Esophagus squamous epithelium (tissue), 5 donors: ENCODE measurements at regions not wholly inside any gene's neighbourhood (a gene's known extent, or its start where the extent isn't known, plus 50 kb on each side); places are given as distances from the start of the nearest gene placed in this dataset.

Experiments
- DNase-seq: peaks from one replicate; lab custom pipeline; 2025; lab: John Stamatoyannopoulos, UW
- H3K27ac ChIP-seq, 4 donors: fragments of 200-600 bp; sonication (generic); one replicate each; pipeline ENCODE4 v1.5.1; 2016 to 2019; ENCODE audit warnings: mild to moderate bottlenecking in 1 of 4
- H3K27me3 ChIP-seq, 4 donors: fragments of 200-600 bp; sonication (generic); 1 replicate in 3 of 4; 2 replicates in 1 of 4; pipeline versions ENCODE4 v1.5.1 to v1.6.0; 2017 to 2021; ENCODE audit warnings: antibody characterized with exemption in 1 of 4
- H3K36me3 ChIP-seq, 3 donors: fragments of 200-600 bp; sonication (generic); one replicate each; pipeline ENCODE4 v1.5.1; 2016 to 2019
- H3K4me1 ChIP-seq, 3 donors: fragments of 200-600 bp; sonication (generic); one replicate each; pipeline ENCODE4 v1.5.1; 2017 to 2019
- H3K4me3 ChIP-seq, 4 donors: fragments of 200-600 bp; sonication (generic); 1 replicate in 3 of 4; 2 replicates in 1 of 4; pipeline ENCODE4 v1.5.1; 2016 to 2019; ENCODE audit warnings: mild to moderate bottlenecking in 2 of 4, moderate library complexity in 1 of 4
- H3K9me3 ChIP-seq, 3 donors: fragments of 200-600 bp; sonication (generic); one replicate each; pipeline ENCODE4 v1.5.1; 2016 to 2019
- CTCF ChIP-seq, 6 experiments: fragments of 450-650 bp in 4 of 6; fragments of 200-600 bp in 2 of 6; sonication (generic) in 2 of 6; IDR thresholded peaks; one replicate each; pipeline ENCODE4 v1.5.1; 2016 to 2019; ENCODE audit warnings: antibody characterized with exemption in 6 of 6, mild to moderate bottlenecking in 4 of 6, moderate library complexity in 4 of 6
- POLR2A ChIP-seq, 4 donors: fragments of 450-650 bp; IDR thresholded peaks; one replicate each; pipeline ENCODE4 v1.6.1; 2017; ENCODE audit warnings: antibody characterized with exemption in 4 of 4, mild to moderate bottlenecking in 4 of 4, moderate library complexity in 3 of 4
- WGBS, 2 donors: methylation state at CpG; one replicate each; pipeline ENCODE4 v1.1.5; 2018; 5-methylcytosine and 5-hydroxymethylcytosine counted together
- intact Hi-C: fragments of 100-400 bp; cut with DNase I; formaldehyde crosslinking; loops from one replicate; pipeline ENCODE4 v1.15.0; 2022
- donor health status: DM: yes; HTN: yes; CAD: no.

- Histone ChIP-seq H3K4me1 (peaks cover 38 to 76% (median 42%) of the 10 kb centered on the region in 3 donors), H3K4me3 (no peak overlapping the region), H3K36me3 (no peaks in the 10 kb centered on the region), H3K9me3 (no peaks in the 10 kb centered on the region), H3K27me3 (no peaks in the 10 kb centered on the region), H3K27ac (peak overlapping the region; percentile 70 to 89 (median 78))
- intact Hi-C loops: no loop called here
- no peak for DNase-seq
- 30 to 54% methylated on average over 7 to 18 of the region's 25 CpGs for WGBS, 2 donors
- TF ChIP-seq CTCF (IDR thresholded peaks at IDR 0.05) (no peak), POLR2A (IDR thresholded peaks at IDR 0.05) (no peak)
These were observed 214.1 kb downstream of the SEC14L1 start for GRCh38 chr17:77354670-77355455.

GRCh38 chr17:77356109-77356689, 215.4 kb downstream of the SEC14L1 start:
- intact Hi-C loops: no loop called here
- Histone ChIP-seq H3K27me3 (no peaks in the 10 kb centered on the region), H3K36me3 (no peaks in the 10 kb centered on the region), H3K9me3 (no peaks in the 10 kb centered on the region), H3K4me1 (peaks cover 24 to 63% (median 29%) of the 10 kb centered on the region in 3 donors), H3K27ac (peak overlapping the region; percentile 62 to 79 (median 72)), H3K4me3 (no peak overlapping the region)
- TF ChIP-seq POLR2A (IDR thresholded peaks at IDR 0.05) (no peak), CTCF (IDR thresholded peaks at IDR 0.05) (no peak)
- no peak for DNase-seq
- 37 to 45% methylated on average over 4 to 6 of the region's 15 CpGs for WGBS, 2 donors

GRCh38 chr17:77356690-77357201, 216.0 kb downstream of the SEC14L1 start:
- Histone ChIP-seq H3K4me3 (no peak overlapping the region), H3K9me3 (no peaks in the 10 kb centered on the region), H3K4me1 (peaks cover 19 to 58% (median 23%) of the 10 kb centered on the region in 3 donors), H3K27ac (peak overlapping the region in 3 of 4 donors; percentile 29 to 76 (median 48)), H3K27me3 (no peaks in the 10 kb centered on the region), H3K36me3 (no peaks in the 10 kb centered on the region)
- 68 to 76% methylated on average over 3 to 5 of the region's 8 CpGs for WGBS, 2 donors
- no peak for DNase-seq
- TF ChIP-seq CTCF (IDR thresholded peaks at IDR 0.05): no peak
- intact Hi-C loops: no loop called here

- Histone ChIP-seq H3K27me3 (no peaks in the 10 kb centered on the region), H3K36me3 (no peaks in the 10 kb centered on the region), H3K4me1 (peaks cover 25 to 58% (median 27%) of the 10 kb centered on the region in 3 donors), H3K4me3 (no peak overlapping the region), H3K27ac (no peak overlapping the region), H3K9me3 (no peaks in the 10 kb centered on the region)
- TF ChIP-seq CTCF (IDR thresholded peaks at IDR 0.05) (no peak), POLR2A (IDR thresholded peaks at IDR 0.05) (no peak)
- 84 to 91% methylated on average over 3 to 7 of the region's 7 CpGs for WGBS, 2 donors
- intact Hi-C loops: no loop called here
- no peak for DNase-seq
These were observed 218.0 kb downstream of the SEC14L1 start for GRCh38 chr17:77358801-77359200.

GRCh38 chr17:77359236-77359635, 218.5 kb downstream of the SEC14L1 start:
- no peak for DNase-seq
- Histone ChIP-seq H3K27ac (no peak overlapping the region), H3K27me3 (no peaks in the 10 kb centered on the region), H3K36me3 (no peaks in the 10 kb centered on the region), H3K9me3 (no peaks in the 10 kb centered on the region), H3K4me1 (peaks cover 21 to 58% (median 27%) of the 10 kb centered on the region in 3 donors), H3K4me3 (no peak overlapping the region)
- 56 to 71% methylated on average over 2 of the region's 2 CpGs for WGBS, 2 donors
- intact Hi-C loops: no loop called here
- TF ChIP-seq POLR2A (IDR thresholded peaks at IDR 0.05): no peak
- no peak for TF ChIP-seq CTCF (IDR thresholded peaks at IDR 0.05)
